ENCODE measurements at regions not wholly inside any gene's neighbourhood (a gene's known extent, or its start where the extent isn't known, plus 50 kb on each side); places are given as distances from the start of the nearest gene placed in this dataset.
"Not testable (repeated sequence)": the region's sequence is repeated elsewhere in the genome, so short reads cannot be mapped to it uniquely, and the experiment has no call there.

DNA sequence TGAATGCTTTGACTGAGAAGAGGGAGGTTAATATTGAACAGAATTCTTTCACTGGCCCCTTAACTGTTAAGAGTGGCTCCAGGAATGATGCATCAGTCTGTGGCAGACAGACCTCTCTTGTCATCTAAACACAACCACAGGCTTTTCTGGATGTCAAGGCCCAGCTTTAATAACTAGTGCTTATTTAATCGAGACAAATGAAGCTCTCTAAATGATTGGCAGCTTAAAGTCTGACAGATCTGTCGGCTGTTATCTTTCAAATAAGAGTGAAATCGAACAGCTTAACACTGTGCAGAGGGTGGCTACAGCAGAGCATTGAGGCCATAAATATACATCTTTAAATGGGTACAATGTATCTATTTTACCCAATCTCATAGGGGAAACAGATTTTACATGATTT, 500.8 kb upstream of the PABPC4L start:
- DNase-seq (no peak), ATAC-seq (no peak)
- H3K4me2 ChIP-seq (ENCODE audit: low read length) = no peak overlapping the region
- H3K36me3 ChIP-seq (ENCODE audit: low read depth, low read length) = no peaks in the 10 kb centered on the region
- no peaks in the 10 kb centered on the region for H3K9me2 ChIP-seq (replicated peaks; ENCODE audit: low read length)
- H3F3A ChIP-seq (ENCODE audit: low read length, unreplicated experiment) = no peaks in the 10 kb centered on the region
- no peaks in the 10 kb centered on the region for H4K20me1 ChIP-seq (ENCODE audit: low read length)
- TF ChIP-seq EZH2phosphoT487 (IDR thresholded peaks at IDR 0.05; ENCODE audit: borderline replicate concordance, low read length) (no peak), EZH2 (IDR thresholded peaks at IDR 0.05; ENCODE audit: low read length, unreplicated experiment) (no peak)
- TF ChIP-seq, protein P1, sequence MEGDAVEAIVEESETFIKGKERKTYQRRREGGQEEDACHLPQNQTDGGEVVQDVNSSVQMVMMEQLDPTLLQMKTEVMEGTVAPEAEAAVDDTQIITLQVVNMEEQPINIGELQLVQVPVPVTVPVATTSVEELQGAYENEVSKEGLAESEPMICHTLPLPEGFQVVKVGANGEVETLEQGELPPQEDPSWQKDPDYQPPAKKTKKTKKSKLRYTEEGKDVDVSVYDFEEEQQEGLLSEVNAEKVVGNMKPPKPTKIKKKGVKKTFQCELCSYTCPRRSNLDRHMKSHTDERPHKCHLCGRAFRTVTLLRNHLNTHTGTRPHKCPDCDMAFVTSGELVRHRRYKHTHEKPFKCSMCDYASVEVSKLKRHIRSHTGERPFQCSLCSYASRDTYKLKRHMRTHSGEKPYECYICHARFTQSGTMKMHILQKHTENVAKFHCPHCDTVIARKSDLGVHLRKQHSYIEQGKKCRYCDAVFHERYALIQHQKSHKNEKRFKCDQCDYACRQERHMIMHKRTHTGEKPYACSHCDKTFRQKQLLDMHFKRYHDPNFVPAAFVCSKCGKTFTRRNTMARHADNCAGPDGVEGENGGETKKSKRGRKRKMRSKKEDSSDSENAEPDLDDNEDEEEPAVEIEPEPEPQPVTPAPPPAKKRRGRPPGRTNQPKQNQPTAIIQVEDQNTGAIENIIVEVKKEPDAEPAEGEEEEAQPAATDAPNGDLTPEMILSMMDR (conservative IDR thresholded peaks at IDR 0.05; ENCODE audit: low read depth, low read length) = no peak
- ChIA-PET CTCF (no interaction called here), POLR2A (ENCODE audit: unreplicated experiment) (no interaction called here)
- BruUV-seq (replicated peaks) = no TSS peak
- no peak overlapping the region for H3K9ac ChIP-seq (ENCODE audit: low read length)
- intact Hi-C loops (cut with micrococcal nuclease) = no loop called here
- no peaks in the 10 kb centered on the region for H3K27me3 ChIP-seq (ENCODE audit: low read length)
- no peak overlapping the region for H3K27ac ChIP-seq (ENCODE audit: low read length)
- no peaks in the 10 kb centered on the region for H3K79me2 ChIP-seq (ENCODE audit: low read length)
- H3K9me3 ChIP-seq (ENCODE audit: low read length) = no peaks in the 10 kb centered on the region
- no peak overlapping the region for H2AFZ ChIP-seq (ENCODE audit: low read length)
- no peaks in the 10 kb centered on the region for H3K4me1 ChIP-seq (ENCODE audit: insufficient read depth, low read length)
- no peak overlapping the region for H3K4me3 ChIP-seq (ENCODE audit: low read length)

DNA sequence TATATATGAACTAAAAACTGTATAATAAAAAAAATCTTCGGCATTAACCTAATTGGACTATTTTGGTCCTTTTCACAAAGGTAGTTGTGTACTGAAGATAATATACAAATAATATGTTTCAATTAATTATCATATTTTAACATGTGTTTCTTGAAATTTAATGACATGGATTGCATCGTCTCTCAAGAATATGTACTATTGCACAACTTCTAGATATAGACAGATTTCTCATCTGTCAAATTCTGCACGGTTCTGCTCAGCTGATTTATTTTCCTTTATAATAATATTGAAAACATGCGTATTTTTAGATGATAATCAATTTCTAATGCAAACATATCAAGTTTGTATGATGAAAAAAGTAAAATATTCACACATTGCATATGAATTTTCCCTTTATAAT, 498.7 kb upstream of the PABPC4L start:
- H3K9me2 ChIP-seq (replicated peaks; ENCODE audit: low read length) = no peaks in the 10 kb centered on the region
- no peak overlapping the region for H3K9ac ChIP-seq (ENCODE audit: low read length)
- ChIA-PET CTCF (no interaction called here), POLR2A (ENCODE audit: unreplicated experiment) (no interaction called here)
- no peak overlapping the region for H2AFZ ChIP-seq (ENCODE audit: low read length)
- H3K27me3 ChIP-seq (ENCODE audit: low read length) = no peaks in the 10 kb centered on the region
- no peak overlapping the region for H3K4me2 ChIP-seq (ENCODE audit: low read length)
- DNase-seq (no peak), ATAC-seq (no peak)
- H3K27ac ChIP-seq (ENCODE audit: low read length) = no peak overlapping the region
- intact Hi-C loops (cut with micrococcal nuclease) = no loop called here
- H3K4me3 ChIP-seq (ENCODE audit: low read length) = no peak overlapping the region
- no peaks in the 10 kb centered on the region for H3K36me3 ChIP-seq (ENCODE audit: low read depth, low read length)
- TF ChIP-seq EZH2 (IDR thresholded peaks at IDR 0.05; ENCODE audit: low read length, unreplicated experiment) (no peak), EZH2phosphoT487 (IDR thresholded peaks at IDR 0.05; ENCODE audit: borderline replicate concordance, low read length) (no peak)
- TF ChIP-seq, protein P1 (conservative IDR thresholded peaks at IDR 0.05; ENCODE audit: low read depth, low read length) = no peak
- no peaks in the 10 kb centered on the region for H3K4me1 ChIP-seq (ENCODE audit: insufficient read depth, low read length)
- BruUV-seq (replicated peaks) = no TSS peak
- no peaks in the 10 kb centered on the region for H3K79me2 ChIP-seq (ENCODE audit: low read length)
- no peaks in the 10 kb centered on the region for H4K20me1 ChIP-seq (ENCODE audit: low read length)
- H3F3A ChIP-seq (ENCODE audit: low read length, unreplicated experiment) = no peaks in the 10 kb centered on the region
- H3K9me3 ChIP-seq (ENCODE audit: low read length) = no peaks in the 10 kb centered on the region

DNA sequence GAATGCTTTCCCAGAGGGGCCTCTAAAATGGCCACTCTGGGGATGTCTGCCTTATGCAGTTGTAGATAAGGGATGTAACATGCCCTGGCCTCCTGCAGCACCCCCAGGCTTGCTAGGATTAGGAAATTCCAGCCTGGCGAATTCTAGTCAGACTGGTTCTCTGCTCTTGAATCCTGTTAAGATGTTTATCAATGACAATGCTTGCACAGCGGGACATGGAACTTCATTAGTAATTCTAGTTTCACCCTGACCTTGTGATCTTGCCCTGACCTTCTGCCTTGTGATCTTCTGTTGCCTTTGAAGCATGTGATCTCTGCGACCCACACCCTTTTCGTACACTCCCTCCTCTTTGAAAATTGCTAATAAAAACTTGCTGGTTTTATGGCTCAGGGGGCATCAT, 497.2 kb upstream of the PABPC4L start:
- H3K9ac ChIP-seq (ENCODE audit: low read length); H3K27me3 ChIP-seq (ENCODE audit: low read length); H3K4me2 ChIP-seq (ENCODE audit: low read length); H3K4me1 ChIP-seq (ENCODE audit: insufficient read depth, low read length); BruUV-seq (replicated peaks); H3K36me3 ChIP-seq (ENCODE audit: low read depth, low read length); H3F3A ChIP-seq (ENCODE audit: low read length, unreplicated experiment); H3K4me3 ChIP-seq (ENCODE audit: low read length); H3K27ac ChIP-seq (ENCODE audit: low read length); H3K9me2 ChIP-seq (replicated peaks; ENCODE audit: low read length); H4K20me1 ChIP-seq (ENCODE audit: low read length); POLR2A ChIA-PET (ENCODE audit: unreplicated experiment); ATAC-seq; CTCF ChIA-PET; DNase-seq; intact Hi-C loops (cut with micrococcal nuclease); H3K79me2 ChIP-seq (ENCODE audit: low read length); H3K9me3 ChIP-seq (ENCODE audit: low read length); H2AFZ ChIP-seq (ENCODE audit: low read length): not testable (repeated sequence)

Measured in PC-3 (cell line).